DND-41 (cell line): ENCODE measurements at regions not wholly inside any gene's neighbourhood (a gene's known extent, or its start where the extent isn't known, plus 50 kb on each side); places are given as distances from the start of the nearest gene placed in this dataset.

Source experiments
- ATAC-seq: fragments of 200-7000 bp; cut with Tn5 transposase; 3 replicates; pipeline ENCODE4 v1.9.1; 2021; ENCODE audit warnings: low read depth; ENCODE audit not compliant: insufficient read depth
- DNase-seq: peaks from one replicate; pipeline ENCODE4 v3.0.0-alpha.2; 2020
- H2AFZ ChIP-seq: 2 replicates; pipeline ENCODE4 v1.6.0; 2012; ENCODE audit warnings: low read depth, low read length
- H3K27ac ChIP-seq: 2 replicates; pipeline ENCODE4 v1.5.1; 2012; ENCODE audit warnings: low read length, inconsistent platforms
- H3K27me3 ChIP-seq: fragments of 200-600 bp; sonication (generic); 2 replicates; pipeline ENCODE4 v1.6.0; 2012; ENCODE audit warnings: low read length, mild to moderate bottlenecking, inconsistent platforms; ENCODE audit not compliant: insufficient read depth, poor library complexity
- H3K36me3 ChIP-seq: 2 replicates; pipeline ENCODE4 v1.5.1; 2012; ENCODE audit warnings: low read length, inconsistent platforms; ENCODE audit not compliant: insufficient read depth
- H3K4me1 ChIP-seq: 2 replicates; pipeline ENCODE4 v1.5.1; 2012; ENCODE audit warnings: mild to moderate bottlenecking, low read length; ENCODE audit not compliant: insufficient read depth
- H3K4me2 ChIP-seq: 2 replicates; pipeline ENCODE4 v1.6.0; 2012; ENCODE audit warnings: mild to moderate bottlenecking, moderate library complexity, low read length, inconsistent platforms; ENCODE audit not compliant: insufficient read depth
- H3K4me3 ChIP-seq, 2 experiments: fragments of 200-600 bp in 1 of 2; shearing (Covaris generic) in 1 of 2; 2 replicates each; pipeline ENCODE4 v1.5.1; 2012 to 2016; ENCODE audit warnings: inconsistent platforms in 2 of 2, low read length in 2 of 2, mild to moderate bottlenecking in 2 of 2, low read depth in 1 of 2, moderate library complexity in 1 of 2
- H3K79me2 ChIP-seq: 2 replicates; pipeline ENCODE4 v1.6.0; 2012; ENCODE audit warnings: low read length, inconsistent platforms; ENCODE audit not compliant: insufficient read depth
- H3K9ac ChIP-seq: 2 replicates; pipeline ENCODE4 v1.6.0; 2012; ENCODE audit warnings: low read depth, mild to moderate bottlenecking, inconsistent platforms, low read length, moderate library complexity
- H3K9me3 ChIP-seq: 2 replicates; pipeline ENCODE4 v1.5.1; 2012; ENCODE audit warnings: low read length, moderate library complexity, mild to moderate bottlenecking, inconsistent platforms; ENCODE audit not compliant: insufficient read depth, severe bottlenecking
- H4K20me1 ChIP-seq: 2 replicates; pipeline ENCODE4 v1.6.0; 2012; ENCODE audit warnings: low read length; ENCODE audit not compliant: insufficient read depth
- CTCF ChIP-seq: IDR thresholded peaks from 2 replicates; pipeline ENCODE4 v1.5.1; 2012; ENCODE audit warnings: borderline replicate concordance, low read length, moderate library complexity, mild to moderate bottlenecking; ENCODE audit not compliant: poor library complexity, severe bottlenecking; ENCODE audit errors: extremely low read depth
- EZH2 ChIP-seq: IDR thresholded peaks from 3 replicates; pipeline ENCODE4 v1.6.1; 2012; ENCODE audit warnings: borderline replicate concordance, low read depth, mild to moderate bottlenecking, moderate library complexity, low read length, inconsistent platforms; ENCODE audit not compliant: severe bottlenecking

- H4K20me1 ChIP-seq: no peaks in the 10 kb centered on the region
- H3K4me3 ChIP-seq: no peak overlapping the region
- H2AFZ ChIP-seq: no peak overlapping the region
- no peaks in the 10 kb centered on the region for H3K27me3 ChIP-seq
- H3K79me2 ChIP-seq: no peaks in the 10 kb centered on the region
- H3K9ac ChIP-seq: no peak overlapping the region
- H3K36me3 ChIP-seq: no peaks in the 10 kb centered on the region
- ATAC-seq (no peak), DNase-seq (no peak)
- no peak for TF ChIP-seq EZH2
- no peak for TF ChIP-seq CTCF
- H3K4me2 ChIP-seq: no peak overlapping the region
- no peak overlapping the region for H3K27ac ChIP-seq
- peaks cover 30% of the 10 kb centered on the region for H3K4me1 ChIP-seq
- H3K9me3 ChIP-seq: no peaks in the 10 kb centered on the region
Observed at GRCh38 chr15:70311821-70312220, 214.1 kb upstream of the TLE3 start.

GRCh38 chr15:70309716-70310115 is 212.0 kb upstream of the TLE3 start:
- H3K4me1 ChIP-seq: peaks cover 30% of the 10 kb centered on the region
- no peak overlapping the region for H3K4me3 ChIP-seq
- no peak overlapping the region for H3K27ac ChIP-seq
- no peaks in the 10 kb centered on the region for H3K9me3 ChIP-seq
- ATAC-seq: no peak
- H3K79me2 ChIP-seq: no peaks in the 10 kb centered on the region
- H2AFZ ChIP-seq: no peak overlapping the region
- H3K36me3 ChIP-seq: no peaks in the 10 kb centered on the region
- no peaks in the 10 kb centered on the region for H4K20me1 ChIP-seq
- H3K27me3 ChIP-seq: no peaks in the 10 kb centered on the region
- no peak for DNase-seq
- no peak overlapping the region for H3K9ac ChIP-seq
- TF ChIP-seq EZH2 (no peak), CTCF (no peak)
- no peak overlapping the region for H3K4me2 ChIP-seq

GRCh38 chr15:70308735-70309434 is 211.2 kb upstream of the TLE3 start:
- DNase-seq (no peak), ATAC-seq (no peak)
- H3K27ac ChIP-seq: no peak overlapping the region
- no peak overlapping the region for H3K4me3 ChIP-seq
- H3K27me3 ChIP-seq: no peaks in the 10 kb centered on the region
- no peaks in the 10 kb centered on the region for H3K79me2 ChIP-seq
- no peaks in the 10 kb centered on the region for H3K36me3 ChIP-seq
- no peaks in the 10 kb centered on the region for H4K20me1 ChIP-seq
- H3K9ac ChIP-seq: no peak overlapping the region
- H3K4me2 ChIP-seq: no peak overlapping the region
- peaks cover 30% of the 10 kb centered on the region for H3K4me1 ChIP-seq
- no peaks in the 10 kb centered on the region for H3K9me3 ChIP-seq
- no peak overlapping the region for H2AFZ ChIP-seq
- TF ChIP-seq EZH2: no peak
- TF ChIP-seq CTCF: no peak
